Keratinocyte (primary cell): ENCODE measurements at regions not wholly inside any gene's neighbourhood (a gene's known extent, or its start where the extent isn't known, plus 50 kb on each side); places are given as distances from the start of the nearest gene placed in this dataset.

ENCODE experiments used
- EZH2 ChIP-seq: IDR thresholded peaks from one replicate; pipeline ENCODE4 v1.6.1; 2012; ENCODE audit warnings: inconsistent platforms, mild to moderate bottlenecking, low read length, moderate library complexity
- TF ChIP-seq, protein P1 (sequence below), 3 experiments: IDR thresholded peaks in 1 of 3; conservative IDR thresholded peaks in 1 of 3; optimal IDR thresholded peaks in 1 of 3; 2 replicates in 2 of 3; 3 replicates in 1 of 3; pipeline versions ENCODE3 to v1.5.1; 2011; ENCODE audit warnings: low read length in 3 of 3, mild to moderate bottlenecking in 3 of 3, moderate library complexity in 2 of 3, control low read depth in 1 of 3, inconsistent platforms in 1 of 3; ENCODE audit not compliant: insufficient read depth in 2 of 3; ENCODE audit errors: extremely low read depth in 1 of 3

DNA sequence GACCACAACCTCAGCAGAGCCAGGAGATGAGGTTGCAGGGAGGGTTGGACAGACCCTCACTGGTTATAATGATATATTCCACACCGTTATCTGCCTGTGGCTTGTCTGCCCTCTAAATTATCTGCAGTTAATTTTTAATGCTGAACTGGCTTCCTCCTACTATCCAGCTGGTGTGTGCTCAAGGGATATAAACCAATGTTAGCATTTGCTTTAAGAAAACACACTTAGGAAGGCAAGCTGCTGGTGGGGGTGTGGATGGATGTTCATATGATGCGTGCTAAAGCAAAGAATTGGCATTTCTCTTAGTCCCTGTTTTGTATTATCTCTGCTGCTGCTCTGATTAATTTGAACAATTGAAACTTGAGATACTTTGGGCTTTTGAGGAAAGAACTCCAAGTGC is 132.2 kb upstream of the NPVF start:
- TF ChIP-seq, protein P1, sequence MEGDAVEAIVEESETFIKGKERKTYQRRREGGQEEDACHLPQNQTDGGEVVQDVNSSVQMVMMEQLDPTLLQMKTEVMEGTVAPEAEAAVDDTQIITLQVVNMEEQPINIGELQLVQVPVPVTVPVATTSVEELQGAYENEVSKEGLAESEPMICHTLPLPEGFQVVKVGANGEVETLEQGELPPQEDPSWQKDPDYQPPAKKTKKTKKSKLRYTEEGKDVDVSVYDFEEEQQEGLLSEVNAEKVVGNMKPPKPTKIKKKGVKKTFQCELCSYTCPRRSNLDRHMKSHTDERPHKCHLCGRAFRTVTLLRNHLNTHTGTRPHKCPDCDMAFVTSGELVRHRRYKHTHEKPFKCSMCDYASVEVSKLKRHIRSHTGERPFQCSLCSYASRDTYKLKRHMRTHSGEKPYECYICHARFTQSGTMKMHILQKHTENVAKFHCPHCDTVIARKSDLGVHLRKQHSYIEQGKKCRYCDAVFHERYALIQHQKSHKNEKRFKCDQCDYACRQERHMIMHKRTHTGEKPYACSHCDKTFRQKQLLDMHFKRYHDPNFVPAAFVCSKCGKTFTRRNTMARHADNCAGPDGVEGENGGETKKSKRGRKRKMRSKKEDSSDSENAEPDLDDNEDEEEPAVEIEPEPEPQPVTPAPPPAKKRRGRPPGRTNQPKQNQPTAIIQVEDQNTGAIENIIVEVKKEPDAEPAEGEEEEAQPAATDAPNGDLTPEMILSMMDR (optimal IDR thresholded peaks at IDR 0.05 in 1 of 3, IDR thresholded peaks at IDR 0.05 in 1 of 3, conservative IDR thresholded peaks at IDR 0.05 in 1 of 3; ENCODE audit: extremely low read depth in 1 of 3, insufficient read depth in 2 of 3, low read length in 3 of 3), result no peak
- TF ChIP-seq EZH2, result no peak
